GM12891 (cell line): ENCODE measurements at regions not wholly inside any gene's neighbourhood (a gene's known extent, or its start where the extent isn't known, plus 50 kb on each side); places are given as distances from the start of the nearest gene placed in this dataset.
"Not testable (repeated sequence)": the region's sequence is repeated elsewhere in the genome, so short reads cannot be mapped to it uniquely, and the experiment has no call there.

ENCODE experiments used
- DNase-seq: peaks from one replicate; pipeline ENCODE4 v3.0.0; 2011; ENCODE audit warnings: low spot score; ENCODE audit not compliant: insufficient read length
- FAIRE-seq: peaks from 2 replicates; lab custom pipeline; 2011; peaks lifted over from hg19 to GRCh38; lab: Jason Lieb, UNC
- PAX5 ChIP-seq: IDR thresholded peaks from 2 replicates; pipeline ENCODE4 v1.6.1; 2011; ENCODE audit warnings: low read length, moderate library complexity, mild to moderate bottlenecking; ENCODE audit not compliant: insufficient read depth, severe bottlenecking
- POLR2A ChIP-seq: IDR thresholded peaks from 2 replicates; pipeline ENCODE4 v1.6.1; 2011; ENCODE audit warnings: low read depth, low read length, control low read depth
- POLR2AphosphoS5 ChIP-seq: IDR thresholded peaks from 2 replicates; pipeline ENCODE4 v1.6.1; 2011; ENCODE audit warnings: low read depth, low read length, control low read depth
- POU2F2 ChIP-seq: IDR thresholded peaks from 2 replicates; pipeline ENCODE4 v1.6.1; 2011; ENCODE audit warnings: low read depth, mild to moderate bottlenecking, control low read depth, low read length, moderate library complexity
- SPI1 ChIP-seq: IDR thresholded peaks from 2 replicates; pipeline ENCODE4 v1.6.1; 2011; ENCODE audit warnings: low read depth, low read length, control low read depth
- TAF1 ChIP-seq: IDR thresholded peaks from 2 replicates; pipeline ENCODE4 v1.6.1; 2011; ENCODE audit warnings: low read depth, low read length, control low read depth

GRCh38 chr6:157748839-157749571 lies 74.0 kb upstream of the SNX9 start:
- no peak for TF ChIP-seq TAF1
- no peak for TF ChIP-seq POLR2AphosphoS5
- no peak for TF ChIP-seq POU2F2
- no peak for TF ChIP-seq POLR2A
- TF ChIP-seq SPI1, result no peak
- TF ChIP-seq PAX5, result no peak
- no peak for DNase-seq
- FAIRE-seq, result no peak

GRCh38 chr6:157750973-157751372 lies 72.1 kb upstream of the SNX9 start:
- DNase-seq, FAIRE-seq: not testable (repeated sequence)

- DNase-seq (no peak), FAIRE-seq (no peak)
- TF ChIP-seq TAF1 (no peak), SPI1 (peak; percentile 78)
Measured at GRCh38 chr6:157751547-157752200, 71.4 kb upstream of the SNX9 start.

GRCh38 chr6:157752879-157753278 lies 70.2 kb upstream of the SNX9 start:
- not testable (repeated sequence) for DNase-seq, FAIRE-seq

GRCh38 chr6:157753291-157753690 lies 69.8 kb upstream of the SNX9 start:
- FAIRE-seq (no peak), DNase-seq (no peak)
- no peak for TF ChIP-seq POU2F2
- no peak for TF ChIP-seq POLR2A
- no peak for TF ChIP-seq TAF1
- TF ChIP-seq POLR2AphosphoS5, result no peak
- no peak for TF ChIP-seq PAX5

GRCh38 chr6:157753801-157754200 lies 69.2 kb upstream of the SNX9 start:
- DNase-seq, FAIRE-seq: not testable (repeated sequence)

- TF ChIP-seq POLR2A (no peak), POLR2AphosphoS5 (no peak), TAF1 (no peak), SPI1 (no peak)
- no peak for FAIRE-seq
- no peak for DNase-seq
Measured at GRCh38 chr6:157754351-157754750, 68.7 kb upstream of the SNX9 start.

GRCh38 chr6:157755032-157755745 lies 67.9 kb upstream of the SNX9 start:
- DNase-seq (no peak), FAIRE-seq (no peak)
- TF ChIP-seq PAX5, result no peak
- no peak for TF ChIP-seq POLR2AphosphoS5
- TF ChIP-seq TAF1, result no peak
- TF ChIP-seq SPI1, result no peak
- TF ChIP-seq POU2F2, result no peak
- TF ChIP-seq POLR2A, result no peak

GRCh38 chr6:157755746-157756411 lies 67.2 kb upstream of the SNX9 start:
- TF ChIP-seq POU2F2 (no peak), POLR2A (no peak), SPI1 (no peak), POLR2AphosphoS5 (no peak), TAF1 (no peak), PAX5 (no peak)
- FAIRE-seq (peak; percentile 35), DNase-seq (no peak)

- no peak for DNase-seq
- TF ChIP-seq PAX5, result no peak
- TF ChIP-seq POU2F2, result no peak
- TF ChIP-seq SPI1, result no peak
- no peak for TF ChIP-seq TAF1
- no peak for TF ChIP-seq POLR2AphosphoS5
- peak; percentile 51 for FAIRE-seq
Measured at GRCh38 chr6:157756708-157757429, 66.2 kb upstream of the SNX9 start.
